Mucosa of rectum (tissue), 2 donors: ENCODE measurements at regions not wholly inside any gene's neighbourhood (a gene's known extent, or its start where the extent isn't known, plus 50 kb on each side); places are given as distances from the start of the nearest gene placed in this dataset.

Source experiments
- H3K27ac ChIP-seq, 2 donors: one replicate each; pipeline ENCODE4 v1.7.0; 2013; ENCODE audit warnings: inconsistent platforms in 2 of 2, low read depth in 2 of 2, low read length in 2 of 2
- H3K27me3 ChIP-seq, 2 donors: one replicate each; pipeline ENCODE4 v1.7.0; 2013; ENCODE audit warnings: low read length in 2 of 2; ENCODE audit not compliant: control insufficient read depth in 2 of 2, insufficient read depth in 2 of 2
- H3K36me3 ChIP-seq, 2 donors: one replicate each; pipeline ENCODE4 v1.7.0; 2013; ENCODE audit warnings: low read length in 2 of 2; ENCODE audit not compliant: control insufficient read depth in 2 of 2, insufficient read depth in 2 of 2
- H3K4me1 ChIP-seq, 2 donors: one replicate each; pipeline ENCODE4 v1.7.0; 2013; ENCODE audit warnings: low read length in 2 of 2, mild to moderate bottlenecking in 1 of 2; ENCODE audit not compliant: control insufficient read depth in 2 of 2, insufficient read depth in 2 of 2
- H3K4me3 ChIP-seq, 2 donors: one replicate each; pipeline ENCODE4 v1.7.0; 2013; ENCODE audit warnings: low read length in 2 of 2
- H3K9ac ChIP-seq, 2 donors: one replicate each; pipeline ENCODE4 v1.7.0; 2013; ENCODE audit warnings: low read length in 2 of 2, low read depth in 1 of 2, mild to moderate bottlenecking in 1 of 2
- H3K9me3 ChIP-seq, 2 donors: one replicate each; pipeline ENCODE4 v1.7.0; 2013; ENCODE audit warnings: low read length in 2 of 2; ENCODE audit not compliant: control insufficient read depth in 2 of 2
- donor health status: healthy.
- donor health status: Normal muscosa, but diverticular disease.

DNA sequence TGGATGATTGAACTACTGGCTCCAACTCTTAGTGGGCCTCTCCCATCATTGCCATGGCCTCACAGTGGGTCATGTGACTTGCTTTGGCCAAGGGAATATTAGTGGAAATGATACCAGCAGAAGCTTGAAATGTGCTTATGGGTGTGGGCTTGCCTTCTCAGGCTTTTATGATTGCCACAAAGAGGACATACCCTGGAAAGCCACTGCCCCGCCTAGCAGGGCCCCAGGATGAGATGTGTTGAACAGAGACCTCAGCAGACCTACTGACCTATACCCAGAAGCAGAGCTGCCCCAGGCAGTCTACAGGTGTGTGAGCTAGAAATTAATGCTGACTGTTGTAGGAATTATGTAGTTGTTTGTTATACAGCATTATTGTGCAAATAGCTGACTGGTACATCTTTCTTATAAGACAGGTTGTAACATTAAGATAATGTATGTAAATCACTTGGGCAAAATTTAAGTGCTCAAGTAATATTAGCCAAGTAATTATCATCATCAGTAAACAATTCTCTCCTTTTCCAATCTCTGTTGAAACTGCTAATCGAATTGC, 67.8 kb upstream of the CDH5 start:
- H3K27me3 ChIP-seq = no peaks in the 10 kb centered on the region
- no peak overlapping the region for H3K27ac ChIP-seq

GRCh38 chr16:66298006-66298405, 68.5 kb upstream of the CDH5 start:
- Histone ChIP-seq H3K9me3 (peaks cover 0 to 3% of the 10 kb centered on the region in 2 donors), H3K4me1 (no peaks in the 10 kb centered on the region), H3K4me3 (no peak overlapping the region), H3K36me3 (no peaks in the 10 kb centered on the region), H3K27ac (no peak overlapping the region), H3K27me3 (no peaks in the 10 kb centered on the region), H3K9ac (no peak overlapping the region)

More for the DNA sequence above, 67.8 kb upstream of the CDH5 start:
- no peaks in the 10 kb centered on the region for H3K4me1 ChIP-seq
- H3K9me3 ChIP-seq = peaks cover 0 to 3% of the 10 kb centered on the region in 2 donors
- no peaks in the 10 kb centered on the region for H3K36me3 ChIP-seq
- H3K9ac ChIP-seq = no peak overlapping the region
- no peak overlapping the region for H3K4me3 ChIP-seq

DNA sequence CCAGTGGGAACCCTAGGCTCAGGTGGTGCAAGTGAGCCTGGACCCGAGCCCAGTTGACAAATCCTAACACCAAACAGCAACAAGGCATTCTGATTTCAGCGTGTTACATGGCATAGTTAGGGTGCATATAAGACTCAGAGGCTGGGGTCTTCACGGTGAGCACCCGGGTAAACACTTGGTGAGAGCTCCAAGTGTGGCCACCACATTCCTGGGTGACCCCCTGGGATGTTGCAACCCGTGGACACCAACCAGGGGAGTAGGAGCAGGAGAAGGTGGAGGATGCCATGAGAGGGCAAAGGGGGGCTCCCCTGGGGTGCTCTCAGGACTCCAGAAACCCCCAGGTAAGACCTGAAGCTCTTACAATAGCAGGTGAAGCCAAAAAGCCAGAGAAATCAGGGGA, 69.9 kb upstream of the CDH5 start:
- Histone ChIP-seq H3K27ac (no peak overlapping the region), H3K36me3 (no peaks in the 10 kb centered on the region), H3K4me1 (no peaks in the 10 kb centered on the region), H3K27me3 (no peaks in the 10 kb centered on the region), H3K4me3 (no peak overlapping the region), H3K9ac (no peak overlapping the region), H3K9me3 (peaks cover 0 to 3% of the 10 kb centered on the region in 2 donors)

DNA sequence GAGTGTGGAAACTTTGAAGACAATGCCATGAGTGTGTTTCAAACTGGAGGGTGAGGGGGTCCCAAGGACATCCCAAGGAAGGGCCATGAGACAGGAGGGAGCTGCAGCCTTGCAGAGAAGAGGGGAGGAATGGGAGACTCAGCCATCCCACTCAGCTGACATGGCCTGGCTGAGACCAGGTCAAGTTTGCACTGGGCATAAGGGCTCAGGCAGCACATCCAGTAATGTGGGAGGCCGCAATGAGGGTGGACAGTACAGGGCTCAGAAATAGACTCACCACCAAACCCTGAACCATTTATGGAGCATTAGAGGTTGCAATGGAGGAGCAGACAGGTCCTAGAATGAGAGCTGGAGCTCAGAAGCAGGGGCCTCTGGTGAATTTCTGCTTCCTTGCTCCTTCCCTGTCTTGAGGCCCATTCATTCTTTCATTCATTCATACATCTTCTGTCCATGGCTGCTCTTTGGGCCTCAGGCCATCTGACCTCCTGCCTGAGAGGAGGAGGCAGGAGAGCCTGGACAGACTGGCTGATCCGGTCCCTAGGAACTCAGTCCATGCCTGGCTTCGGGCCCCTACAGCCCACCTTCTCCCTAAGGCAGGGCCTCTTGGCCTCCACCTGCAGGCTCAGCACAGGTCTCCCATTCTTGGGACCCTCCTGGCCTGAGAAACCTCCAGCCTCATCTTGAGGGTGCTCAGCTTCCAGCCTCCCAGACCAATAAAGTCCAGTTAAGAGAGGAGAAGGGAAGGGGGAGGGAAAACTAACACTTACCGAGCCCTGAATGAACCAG, 70.5 kb upstream of the CDH5 start:
- Histone ChIP-seq H3K27me3 (no peaks in the 10 kb centered on the region), H3K4me1 (no peaks in the 10 kb centered on the region)

DNA sequence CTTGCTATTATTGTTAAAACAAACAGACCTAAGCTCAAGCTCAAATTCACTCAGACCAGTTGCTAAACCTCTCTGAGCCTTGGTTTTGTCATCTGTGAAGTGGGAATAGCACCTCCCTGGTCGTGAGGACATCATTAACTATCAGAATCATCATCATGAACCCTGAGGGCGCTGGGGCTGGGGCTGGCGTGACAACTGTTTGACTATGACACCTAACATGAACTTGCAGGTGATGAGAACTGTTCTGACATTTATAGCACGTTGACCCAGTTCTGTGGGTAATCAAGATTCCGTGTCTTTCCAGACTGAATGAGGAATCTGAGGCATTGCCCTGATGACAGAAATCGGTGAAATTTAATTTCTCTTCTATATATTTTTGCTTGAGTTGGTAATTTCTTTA, 71.3 kb upstream of the CDH5 start:
- Histone ChIP-seq H3K9me3 (no peaks in the 10 kb centered on the region), H3K36me3 (no peaks in the 10 kb centered on the region), H3K27ac (no peak overlapping the region), H3K4me1 (no peaks in the 10 kb centered on the region), H3K9ac (no peak overlapping the region), H3K27me3 (no peaks in the 10 kb centered on the region), H3K4me3 (no peak overlapping the region)

More for the DNA sequence above, 70.5 kb upstream of the CDH5 start:
- Histone ChIP-seq H3K36me3 (no peaks in the 10 kb centered on the region), H3K9ac (no peak overlapping the region), H3K9me3 (peaks cover 0 to 3% of the 10 kb centered on the region in 2 donors), H3K27ac (no peak overlapping the region), H3K4me3 (no peak overlapping the region)

GRCh38 chr16:66294507-66294906, 72.0 kb upstream of the CDH5 start:
- no peaks in the 10 kb centered on the region for H3K9me3 ChIP-seq
- no peaks in the 10 kb centered on the region for H3K27me3 ChIP-seq
- no peak overlapping the region for H3K27ac ChIP-seq
- H3K36me3 ChIP-seq = no peaks in the 10 kb centered on the region
- H3K9ac ChIP-seq = no peak overlapping the region
- no peaks in the 10 kb centered on the region for H3K4me1 ChIP-seq
- H3K4me3 ChIP-seq = no peak overlapping the region

DNA sequence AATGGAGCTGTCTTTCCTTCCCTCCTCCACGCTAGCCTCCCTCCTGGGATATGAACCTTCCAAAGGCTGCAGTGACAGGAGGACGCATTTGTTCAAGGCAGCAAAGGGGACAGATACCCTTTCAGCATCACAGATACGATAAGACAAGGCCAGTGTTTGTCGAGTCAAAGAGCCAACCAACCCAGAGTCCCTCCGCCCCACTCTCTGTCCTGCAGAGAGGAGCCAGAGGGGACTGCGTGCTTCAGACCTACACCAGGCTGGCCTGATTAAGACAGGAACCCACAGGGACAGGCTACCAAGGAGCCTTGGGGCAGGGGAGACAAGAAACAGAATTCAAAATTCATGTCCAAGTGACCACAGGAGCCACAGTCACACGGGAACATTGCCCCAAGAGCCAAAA, 72.6 kb upstream of the CDH5 start:
- Histone ChIP-seq H3K4me3 (no peak overlapping the region), H3K9ac (no peak overlapping the region), H3K4me1 (no peaks in the 10 kb centered on the region), H3K9me3 (no peaks in the 10 kb centered on the region), H3K36me3 (no peaks in the 10 kb centered on the region), H3K27me3 (no peaks in the 10 kb centered on the region), H3K27ac (no peak overlapping the region)

DNA sequence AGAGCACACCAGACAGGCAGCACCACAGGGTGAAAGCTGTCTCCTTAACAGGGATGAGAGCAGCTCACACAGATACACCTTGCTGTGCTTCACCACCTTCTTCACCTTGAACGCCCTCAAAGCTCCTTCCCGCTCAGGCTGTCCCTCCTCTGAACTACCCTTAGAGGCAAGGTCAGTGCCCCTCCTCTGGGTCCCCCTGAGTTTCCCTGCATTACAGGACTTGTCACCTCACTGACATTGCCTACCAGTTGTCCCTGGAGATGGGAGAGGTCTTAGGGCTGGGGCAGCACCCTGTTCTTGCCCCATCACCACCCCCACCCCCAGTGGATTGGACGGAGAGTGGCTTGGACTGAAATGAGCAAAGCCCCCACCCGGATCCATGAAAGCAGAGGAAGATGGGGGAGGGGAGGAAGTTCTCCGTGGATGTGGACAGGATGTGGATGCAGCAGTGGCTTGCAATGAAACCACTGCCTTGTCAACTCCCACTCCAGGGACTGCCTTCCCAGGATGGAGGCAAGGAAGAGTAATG, 73.2 kb upstream of the CDH5 start:
- H3K4me1 ChIP-seq = no peaks in the 10 kb centered on the region
- no peak overlapping the region for H3K27ac ChIP-seq
- H3K27me3 ChIP-seq = no peaks in the 10 kb centered on the region
- no peaks in the 10 kb centered on the region for H3K9me3 ChIP-seq
- no peaks in the 10 kb centered on the region for H3K36me3 ChIP-seq
- no peak overlapping the region for H3K9ac ChIP-seq
- H3K4me3 ChIP-seq = no peak overlapping the region

GRCh38 chr16:66292241-66292935, 74.1 kb upstream of the CDH5 start:
- H3K4me1 ChIP-seq = no peaks in the 10 kb centered on the region
- H3K4me3 ChIP-seq = no peak overlapping the region
- no peak overlapping the region for H3K27ac ChIP-seq
- H3K9me3 ChIP-seq = no peaks in the 10 kb centered on the region
- H3K36me3 ChIP-seq = no peaks in the 10 kb centered on the region
- H3K27me3 ChIP-seq = no peaks in the 10 kb centered on the region
- H3K9ac ChIP-seq = no peak overlapping the region

DNA sequence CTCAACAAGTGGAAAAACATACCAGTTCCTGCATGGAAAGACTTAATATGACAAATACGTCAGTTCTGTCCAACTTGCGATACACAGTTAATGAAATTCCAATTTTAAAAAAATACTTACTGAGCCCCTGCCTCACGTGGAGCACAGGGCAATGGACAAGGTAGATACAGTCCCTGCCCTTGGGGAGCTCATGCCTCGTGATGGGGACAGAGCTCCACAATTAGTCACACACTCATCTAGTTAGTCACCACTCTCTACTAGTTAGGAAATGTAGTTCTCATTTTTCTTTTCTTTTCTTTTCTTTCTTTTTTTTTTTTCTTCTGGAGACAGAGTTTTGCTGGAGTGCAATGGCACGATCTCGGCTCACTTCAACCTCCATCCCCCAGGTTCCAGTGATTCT, 74.7 kb upstream of the CDH5 start:
- H3K4me1 ChIP-seq = no peaks in the 10 kb centered on the region
- no peaks in the 10 kb centered on the region for H3K27me3 ChIP-seq
- H3K36me3 ChIP-seq = no peaks in the 10 kb centered on the region
- no peak overlapping the region for H3K27ac ChIP-seq
- no peaks in the 10 kb centered on the region for H3K9me3 ChIP-seq
- no peak overlapping the region for H3K9ac ChIP-seq
- H3K4me3 ChIP-seq = no peak overlapping the region
